ENCODE measurements at regions not wholly inside any gene's neighbourhood (a gene's known extent, or its start where the extent isn't known, plus 50 kb on each side); places are given as distances from the start of the nearest gene placed in this dataset.

DNA sequence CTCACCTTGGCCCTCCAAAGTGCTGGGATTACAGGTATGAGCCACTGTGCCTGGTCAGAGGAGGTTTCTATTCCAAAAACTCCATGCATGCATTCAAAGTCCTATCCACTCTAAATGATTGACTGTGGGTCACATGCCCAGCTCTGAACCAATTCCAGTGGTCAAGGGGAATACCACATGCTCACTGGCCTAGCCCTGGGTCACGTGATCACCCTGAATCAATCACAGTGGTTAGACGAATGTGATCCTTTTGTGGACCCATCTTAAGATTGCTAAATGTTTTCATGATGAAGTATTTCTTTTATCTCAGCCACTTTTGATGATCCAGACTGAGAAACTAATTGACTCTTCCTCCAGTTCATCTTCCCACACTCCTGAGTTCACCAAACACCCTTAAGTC is 475.8 kb downstream of the PREX1 start:
- Mint-ChIP-seq H3K36me3 (peaks cover 7% of the 10 kb centered on the region), H3K9me3 (peaks cover 32% of the 10 kb centered on the region), H3K4me1 (no peaks in the 10 kb centered on the region), H3K4me3 (no peak overlapping the region), H3K27me3 (ENCODE audit: low read depth) (no peaks in the 10 kb centered on the region), H3K27ac (no peak overlapping the region)
- ChIA-PET CTCF (interaction anchor here (1.1 kb wide), 1 partner anchor 23 kb away, joined by 4 read pairs; no protein-coding TSS in a partner anchor), POLR2A (no interaction called here)
- ATAC-seq (no peak), DNase-seq (ENCODE audit: low spot score) (no peak)
- TF ChIP-seq, protein P1, sequence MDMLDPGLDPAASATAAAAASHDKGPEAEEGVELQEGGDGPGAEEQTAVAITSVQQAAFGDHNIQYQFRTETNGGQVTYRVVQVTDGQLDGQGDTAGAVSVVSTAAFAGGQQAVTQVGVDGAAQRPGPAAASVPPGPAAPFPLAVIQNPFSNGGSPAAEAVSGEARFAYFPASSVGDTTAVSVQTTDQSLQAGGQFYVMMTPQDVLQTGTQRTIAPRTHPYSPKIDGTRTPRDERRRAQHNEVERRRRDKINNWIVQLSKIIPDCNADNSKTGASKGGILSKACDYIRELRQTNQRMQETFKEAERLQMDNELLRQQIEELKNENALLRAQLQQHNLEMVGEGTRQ (CRISPR knock-in tag; IDR thresholded peaks at IDR 0.05), result 0 out of 2 replicates have a peak, but pooled peaks have one; percentile 35
- TF ChIP-seq JAZF1 (CRISPR knock-in tag; IDR thresholded peaks at IDR 0.05), result no peak

- H3K4me1 Mint-ChIP-seq, result no peaks in the 10 kb centered on the region
- TF ChIP-seq, protein P2, sequence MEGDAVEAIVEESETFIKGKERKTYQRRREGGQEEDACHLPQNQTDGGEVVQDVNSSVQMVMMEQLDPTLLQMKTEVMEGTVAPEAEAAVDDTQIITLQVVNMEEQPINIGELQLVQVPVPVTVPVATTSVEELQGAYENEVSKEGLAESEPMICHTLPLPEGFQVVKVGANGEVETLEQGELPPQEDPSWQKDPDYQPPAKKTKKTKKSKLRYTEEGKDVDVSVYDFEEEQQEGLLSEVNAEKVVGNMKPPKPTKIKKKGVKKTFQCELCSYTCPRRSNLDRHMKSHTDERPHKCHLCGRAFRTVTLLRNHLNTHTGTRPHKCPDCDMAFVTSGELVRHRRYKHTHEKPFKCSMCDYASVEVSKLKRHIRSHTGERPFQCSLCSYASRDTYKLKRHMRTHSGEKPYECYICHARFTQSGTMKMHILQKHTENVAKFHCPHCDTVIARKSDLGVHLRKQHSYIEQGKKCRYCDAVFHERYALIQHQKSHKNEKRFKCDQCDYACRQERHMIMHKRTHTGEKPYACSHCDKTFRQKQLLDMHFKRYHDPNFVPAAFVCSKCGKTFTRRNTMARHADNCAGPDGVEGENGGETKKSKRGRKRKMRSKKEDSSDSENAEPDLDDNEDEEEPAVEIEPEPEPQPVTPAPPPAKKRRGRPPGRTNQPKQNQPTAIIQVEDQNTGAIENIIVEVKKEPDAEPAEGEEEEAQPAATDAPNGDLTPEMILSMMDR (IDR thresholded peaks at IDR 0.05), result peak; percentile 68
- 0 out of 2 replicates have a peak, but pooled peaks have one; percentile 11 for TF ChIP-seq ZSCAN18 (CRISPR knock-in tag; IDR thresholded peaks at IDR 0.05)
- no peak for TF ChIP-seq AFF4 (CRISPR knock-in tag; IDR thresholded peaks at IDR 0.05; ENCODE audit: borderline replicate concordance)
- no peaks in the 10 kb centered on the region for H3K27me3 Mint-ChIP-seq (ENCODE audit: low read depth)
- DNase-seq (ENCODE audit: low spot score), result peak; percentile 74
- 0 out of 2 replicates have a peak, but pooled peaks cover 4% of the 10 kb centered on the region for H3K36me3 Mint-ChIP-seq
- ChIA-PET POLR2A (interaction anchor here (0.6 kb wide), 1 partner anchor 305 kb away, joined by 3 read pairs; no protein-coding TSS in a partner anchor), CTCF (interaction anchor here (0.6 to 1.5 kb wide), 11 partner anchors 10 to 1371 kb away, joined by 3 to 13 read pairs (median 4); no protein-coding TSS in a partner anchor)
- H3K27ac Mint-ChIP-seq, result no peak overlapping the region
- peaks cover 27% of the 10 kb centered on the region for H3K9me3 Mint-ChIP-seq
- no peak overlapping the region for H3K4me3 Mint-ChIP-seq
- peak; percentile 97 for ATAC-seq
These were observed 477.3 kb downstream of the PREX1 start for GRCh38 chr20:48350313-48350988.

GRCh38 chr20:48349656-48350055 is 478.1 kb downstream of the PREX1 start:
- H3K9me3 Mint-ChIP-seq, result peaks cover 20% of the 10 kb centered on the region
- no peaks in the 10 kb centered on the region for H3K4me1 Mint-ChIP-seq
- H3K36me3 Mint-ChIP-seq, result 0 out of 2 replicates have a peak, but pooled peaks cover 4% of the 10 kb centered on the region
- ChIA-PET POLR2A (no interaction called here), CTCF (no interaction called here)
- no peaks in the 10 kb centered on the region for H3K27me3 Mint-ChIP-seq (ENCODE audit: low read depth)
- DNase-seq (ENCODE audit: low spot score), result no peak
- no peak for ATAC-seq
- H3K27ac Mint-ChIP-seq, result no peak overlapping the region
- no peak overlapping the region for H3K4me3 Mint-ChIP-seq
- TF ChIP-seq PREB (CRISPR knock-in tag; IDR thresholded peaks at IDR 0.05; ENCODE audit: borderline replicate concordance) (no peak), FOXJ3 (CRISPR knock-in tag; IDR thresholded peaks at IDR 0.05; ENCODE audit: borderline replicate concordance) (no peak), ZNF121 (CRISPR knock-in tag; IDR thresholded peaks at IDR 0.05) (no peak), CDX4 (CRISPR knock-in tag; IDR thresholded peaks at IDR 0.05; ENCODE audit: borderline replicate concordance) (no peak), USF1 (CRISPR knock-in tag; IDR thresholded peaks at IDR 0.05) (no peak), GABPB1 (CRISPR knock-in tag; IDR thresholded peaks at IDR 0.05) (no peak), MYBL2 (CRISPR knock-in tag; IDR thresholded peaks at IDR 0.05) (no peak), TEAD1 (CRISPR knock-in tag; IDR thresholded peaks at IDR 0.05) (no peak), PRRX2 (CRISPR knock-in tag; IDR thresholded peaks at IDR 0.05) (no peak), ZBTB21 (CRISPR knock-in tag; IDR thresholded peaks at IDR 0.05; ENCODE audit: borderline replicate concordance) (no peak)
- TF ChIP-seq, protein P3, sequence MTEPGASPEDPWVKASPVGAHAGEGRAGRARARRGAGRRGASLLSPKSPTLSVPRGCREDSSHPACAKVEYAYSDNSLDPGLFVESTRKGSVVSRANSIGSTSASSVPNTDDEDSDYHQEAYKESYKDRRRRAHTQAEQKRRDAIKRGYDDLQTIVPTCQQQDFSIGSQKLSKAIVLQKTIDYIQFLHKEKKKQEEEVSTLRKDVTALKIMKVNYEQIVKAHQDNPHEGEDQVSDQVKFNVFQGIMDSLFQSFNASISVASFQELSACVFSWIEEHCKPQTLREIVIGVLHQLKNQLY (CRISPR knock-in tag; IDR thresholded peaks at IDR 0.05), result no peak
- TF ChIP-seq, protein P4, sequence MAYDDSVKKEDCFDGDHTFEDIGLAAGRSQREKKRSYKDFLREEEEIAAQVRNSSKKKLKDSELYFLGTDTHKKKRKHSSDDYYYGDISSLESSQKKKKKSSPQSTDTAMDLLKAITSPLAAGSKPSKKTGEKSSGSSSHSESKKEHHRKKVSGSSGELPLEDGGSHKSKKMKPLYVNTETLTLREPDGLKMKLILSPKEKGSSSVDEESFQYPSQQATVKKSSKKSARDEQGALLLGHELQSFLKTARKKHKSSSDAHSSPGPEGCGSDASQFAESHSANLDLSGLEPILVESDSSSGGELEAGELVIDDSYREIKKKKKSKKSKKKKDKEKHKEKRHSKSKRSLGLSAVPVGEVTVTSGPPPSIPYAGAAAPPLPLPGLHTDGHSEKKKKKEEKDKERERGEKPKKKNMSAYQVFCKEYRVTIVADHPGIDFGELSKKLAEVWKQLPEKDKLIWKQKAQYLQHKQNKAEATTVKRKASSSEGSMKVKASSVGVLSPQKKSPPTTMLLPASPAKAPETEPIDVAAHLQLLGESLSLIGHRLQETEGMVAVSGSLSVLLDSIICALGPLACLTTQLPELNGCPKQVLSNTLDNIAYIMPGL (CRISPR knock-in tag; IDR thresholded peaks at IDR 0.05), result no peak
